GM19468 (cell line): ENCODE measurements at regions not wholly inside any gene's neighbourhood (a gene's known extent, or its start where the extent isn't known, plus 50 kb on each side); places are given as distances from the start of the nearest gene placed in this dataset.

Experiments used
- ATAC-seq: cut with Tn5 transposase; IDR thresholded peaks from one replicate; pipeline ENCODE4 v1.9.1; 2021; ENCODE audit warnings: mild to moderate bottlenecking, moderate library complexity, moderate number of reproducible peaks; ENCODE audit not compliant: unreplicated experiment; ENCODE audit errors: extremely low read depth

- no peak for ATAC-seq
Measured at GRCh38 chr13:73158851-73159250, 100.0 kb downstream of the KLF5 start.

DNA sequence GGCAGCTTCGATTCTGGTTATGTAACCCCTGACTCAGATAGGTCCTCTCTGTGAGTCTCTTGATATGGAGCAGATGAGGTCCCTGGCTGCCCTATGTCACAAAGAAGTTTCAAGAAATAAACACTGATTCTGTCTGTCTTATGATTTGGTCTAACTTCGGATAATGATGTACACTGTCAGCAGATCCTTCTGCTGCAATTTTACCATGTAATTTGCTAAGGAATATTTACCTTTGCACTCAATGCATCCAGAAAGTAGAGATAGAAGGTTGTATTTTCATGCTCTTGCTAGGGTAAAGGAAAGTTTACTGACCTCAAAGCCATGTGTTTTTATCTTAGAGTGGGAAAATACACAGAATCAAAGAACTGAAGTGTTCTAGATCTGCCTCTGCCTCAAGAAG lies 98.2 kb downstream of the KLF5 start:
- no peak for ATAC-seq

GRCh38 chr13:73146707-73147106 lies 87.9 kb downstream of the KLF5 start:
- no peak for ATAC-seq

DNA sequence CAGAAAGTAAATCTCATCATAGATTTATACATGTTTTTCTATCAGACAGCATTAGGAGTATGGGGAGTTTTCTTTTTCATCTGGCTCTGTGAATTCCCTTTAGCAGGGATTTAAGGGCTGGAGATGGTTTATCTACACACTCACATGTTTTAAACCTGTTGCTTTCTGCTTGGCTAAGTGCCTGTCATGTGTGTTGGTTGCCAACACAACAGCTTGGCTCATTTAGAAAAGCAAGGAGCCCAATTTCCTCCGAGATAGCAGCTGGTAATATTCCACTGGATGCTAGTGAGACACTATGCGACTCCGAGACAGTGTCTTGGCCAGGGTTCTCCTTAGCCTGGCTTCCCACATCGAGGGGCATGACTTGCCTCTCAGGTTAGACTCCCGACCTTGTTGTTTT lies 83.3 kb downstream of the KLF5 start:
- no peak for ATAC-seq

GRCh38 chr13:73141292-73141771 lies 82.5 kb downstream of the KLF5 start:
- no peak for ATAC-seq

DNA sequence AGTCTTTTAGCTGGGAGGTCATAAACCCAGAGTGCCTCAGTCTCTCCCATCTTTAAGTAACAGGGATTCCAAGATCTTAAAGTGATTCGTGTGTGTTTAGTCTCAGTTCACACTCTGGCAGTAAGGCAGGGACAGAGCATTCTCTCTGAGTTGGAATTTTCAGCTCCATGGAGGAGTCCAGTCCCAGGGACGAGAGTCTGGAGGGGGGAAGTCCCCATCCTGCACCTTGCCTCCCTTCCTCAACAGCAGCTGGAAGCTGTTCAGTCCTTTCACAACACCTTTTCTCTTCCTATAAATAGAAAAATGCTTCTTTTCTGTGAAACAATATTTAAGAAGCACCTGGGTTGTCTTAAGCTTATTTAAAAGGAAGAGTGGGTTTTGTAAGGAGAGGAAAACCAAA lies 82.0 kb downstream of the KLF5 start:
- ATAC-seq: no peak

GRCh38 chr13:73138638-73139491 lies 80.1 kb downstream of the KLF5 start:
- no peak for ATAC-seq

DNA sequence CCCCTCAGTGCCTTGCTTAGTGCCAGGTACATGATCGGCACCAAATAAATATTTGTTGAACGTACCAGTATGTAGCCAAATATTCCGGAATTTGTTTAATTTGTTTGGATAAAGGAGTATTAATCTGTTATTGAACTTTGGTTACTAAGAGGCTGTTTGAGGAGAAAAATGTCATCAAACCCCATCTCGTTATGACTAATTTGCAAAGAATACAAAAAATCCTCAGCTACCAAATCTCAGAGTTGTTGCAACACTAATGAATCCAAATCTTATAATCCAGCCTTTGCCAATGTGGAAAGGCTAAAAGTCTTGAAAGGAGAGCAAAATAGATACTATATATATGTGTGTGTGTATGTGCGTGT lies 79.5 kb downstream of the KLF5 start:
- ATAC-seq: no peak

DNA sequence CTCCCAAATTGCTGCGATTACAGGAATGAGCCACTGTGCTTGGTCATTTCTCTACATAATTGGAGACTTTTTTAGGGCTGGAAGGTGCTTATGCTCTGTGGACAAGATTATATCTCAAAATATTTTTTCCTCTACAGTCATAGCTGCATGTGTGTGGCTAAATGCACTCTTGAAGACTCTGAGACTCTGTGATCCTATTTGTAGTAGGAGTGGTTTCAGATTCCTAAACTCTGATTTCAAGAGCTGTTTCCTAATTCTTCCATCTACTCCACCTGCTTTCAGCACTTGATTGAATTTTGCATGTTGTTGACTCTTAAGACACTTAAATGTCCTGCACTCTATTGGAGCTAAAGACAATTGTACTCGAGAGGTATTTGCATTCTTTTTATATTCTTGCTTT lies 78.0 kb downstream of the KLF5 start:
- no peak for ATAC-seq

GRCh38 chr13:73133531-73133930 lies 74.7 kb downstream of the KLF5 start:
- ATAC-seq: no peak

- no peak for ATAC-seq
Measured at GRCh38 chr13:73131247-73131646, 72.4 kb downstream of the KLF5 start.

- no peak for ATAC-seq
Measured at GRCh38 chr13:73129023-73129422, 70.2 kb downstream of the KLF5 start.
